B cell (primary cell): ENCODE measurements at regions not wholly inside any gene's neighbourhood (a gene's known extent, or its start where the extent isn't known, plus 50 kb on each side); places are given as distances from the start of the nearest gene placed in this dataset.

ENCODE experiments used
- ATAC-seq: fragments of 200-7000 bp; cut with Tn5 transposase; one replicate; pipeline ENCODE4 v1.10.0; 2021; ENCODE audit warnings: low read depth, mild to moderate bottlenecking, moderate number of reproducible peaks, moderate library complexity
- CTCF ChIA-PET: fragments of 350-600 bp; sonication (Branson Sonifier 250); formaldehyde crosslinking; loops from one replicate; lab custom pipeline; 2021; ENCODE audit warnings: antibody characterized with exemption, inconsistent platforms; lab: Charles Lee
- POLR2A ChIA-PET: fragments of 350-600 bp; sonication (Branson Sonifier 250); formaldehyde crosslinking; loops from one replicate; lab custom pipeline; 2021; ENCODE audit warnings: antibody characterized with exemption; lab: Charles Lee
- DNase-seq: peaks from one replicate; pipeline ENCODE4 v3.0.0; 2013
- H2AFZ ChIP-seq: 2 replicates; pipeline ENCODE4 v1.6.1; 2012; ENCODE audit warnings: mild to moderate bottlenecking, low read depth, low read length; ENCODE audit not compliant: insufficient read depth, poor library complexity, severe bottlenecking
- H3K27ac ChIP-seq, 2 donors: 1 replicate in 1 of 2; 2 replicates in 1 of 2; pipeline ENCODE4 v1.5.1; 2012 to 2013; ENCODE audit warnings: low read length in 2 of 2, mild to moderate bottlenecking in 2 of 2, moderate library complexity in 1 of 2
- H3K27me3 ChIP-seq, 4 experiments: fragments of 200-600 bp in 1 of 4; sonication (generic) in 1 of 4; replicated peaks in 1 of 4; 1 replicate in 2 of 4; 2 replicates in 2 of 4; pipeline versions ENCODE4 v1.6.1 to v1.7.0; 2013 to 2016; ENCODE audit warnings: low read length in 3 of 4, mild to moderate bottlenecking in 2 of 4, mixed read lengths in 1 of 4, moderate library complexity in 1 of 4; ENCODE audit not compliant: insufficient read depth in 4 of 4, control insufficient read depth in 3 of 4; ENCODE audit errors: control extremely low read depth in 1 of 4
- H3K36me3 ChIP-seq, 2 experiments: replicated peaks in 1 of 2; 1 replicate in 1 of 2; 2 replicates in 1 of 2; pipeline versions ENCODE4 v1.6.1 to v1.7.1; 2013; ENCODE audit warnings: low read length in 1 of 2; ENCODE audit not compliant: insufficient read depth in 2 of 2, control insufficient read depth in 1 of 2; ENCODE audit errors: control extremely low read depth in 1 of 2, extremely low read depth in 1 of 2
- H3K4me1 ChIP-seq, 2 donors: fragments of 200-600 bp in 1 of 2; sonication (generic) in 1 of 2; 1 replicate in 1 of 2; 2 replicates in 1 of 2; pipeline versions ENCODE4 v1.5.1 to v1.6.1; 2013 to 2017; ENCODE audit warnings: low read length in 2 of 2; ENCODE audit not compliant: control insufficient read depth in 2 of 2, insufficient read depth in 2 of 2
- H3K4me2 ChIP-seq: replicated peaks from 2 replicates; pipeline ENCODE3; 2012; ENCODE audit warnings: mild to moderate bottlenecking, low read depth, low read length; ENCODE audit not compliant: poor library complexity, severe bottlenecking
- H3K4me3 ChIP-seq, 5 experiments: fragments of 200-600 bp in 1 of 5; sonication (generic) in 1 of 5; 1 replicate in 3 of 5; 2 replicates in 2 of 5; pipeline versions ENCODE4 v1.5.1 to v1.7.0; 2011 to 2016; ENCODE audit warnings: low read length in 4 of 5, mild to moderate bottlenecking in 4 of 5, low read depth in 2 of 5, control low read depth in 1 of 5, moderate library complexity in 1 of 5; ENCODE audit not compliant: insufficient read depth in 1 of 5; ENCODE audit errors: control extremely low read depth in 1 of 5, extremely low read depth in 1 of 5
- H3K79me2 ChIP-seq: fragments of 200-600 bp; sonication (generic); one replicate; pipeline ENCODE4 v1.6.0; 2016; ENCODE audit warnings: low read length; ENCODE audit not compliant: control insufficient read depth, insufficient read depth
- H3K9ac ChIP-seq: fragments of 200-600 bp; sonication (generic); 2 replicates; pipeline ENCODE4 v1.6.1; 2017; ENCODE audit warnings: mild to moderate bottlenecking, low read length, moderate library complexity
- H3K9me3 ChIP-seq, 3 donors: one replicate each; pipeline versions ENCODE4 v1.6.1 to v1.7.1; 2013; ENCODE audit warnings: low read length in 2 of 3; ENCODE audit not compliant: control insufficient read depth in 2 of 3, insufficient read depth in 1 of 3; ENCODE audit errors: control extremely low read depth in 1 of 3
- H4K20me1 ChIP-seq: 2 replicates; pipeline ENCODE4 v1.6.0; 2012; ENCODE audit warnings: mild to moderate bottlenecking, low read length; ENCODE audit not compliant: insufficient read depth, control insufficient read depth, poor library complexity, severe bottlenecking
- H3K27ac Mint-ChIP-seq: one replicate; pipeline ENCODE4 v1.8.0; 2021; ENCODE audit warnings: mixed read lengths
- H3K27me3 Mint-ChIP-seq: one replicate; pipeline ENCODE4 v1.8.0; 2021; ENCODE audit warnings: mixed read lengths
- H3K4me1 Mint-ChIP-seq: one replicate; pipeline ENCODE4 v1.8.0; 2021; ENCODE audit warnings: mixed read lengths
- H3K4me3 Mint-ChIP-seq: one replicate; pipeline ENCODE4 v1.8.0; 2021; ENCODE audit warnings: mixed read lengths
- H3K9me3 Mint-ChIP-seq: one replicate; pipeline ENCODE4 v1.8.0; 2022; ENCODE audit warnings: mixed read lengths; ENCODE audit not compliant: insufficient read depth
- CTCF ChIP-seq: fragments of 200-600 bp; IDR thresholded peaks from one replicate; pipeline ENCODE4 v1.8.0; 2022; ENCODE audit warnings: antibody characterized with exemption, mild to moderate bottlenecking
- EZH2 ChIP-seq: IDR thresholded peaks from 2 replicates; pipeline ENCODE4 v1.6.1; 2012; ENCODE audit warnings: borderline replicate concordance, low read depth, mild to moderate bottlenecking, moderate library complexity, low read length; ENCODE audit not compliant: insufficient read depth, poor library complexity, severe bottlenecking
- WGBS: methylation state at CpG from one replicate; pipeline ENCODE4 v1.1.5; 2013; ENCODE audit warnings: missing lambda C conversion rate; ENCODE audit not compliant: insufficient coverage; 5-methylcytosine and 5-hydroxymethylcytosine counted together
- intact Hi-C: fragments of 100-400 bp; cut with micrococcal nuclease; formaldehyde crosslinking; loops from one replicate; pipeline ENCODE4 v1.10.0; 2022

- Histone ChIP-seq H3K27me3 (no peaks in the 10 kb centered on the region), H3K4me2 (no peak overlapping the region), H3K36me3 (no peaks in the 10 kb centered on the region), H3K9ac (no peak overlapping the region), H3K79me2 (no peaks in the 10 kb centered on the region), H3K4me1 (no peaks in the 10 kb centered on the region), H3K9me3 (peaks cover 0 to 22% (median 0%) of the 10 kb centered on the region in 3 donors), H4K20me1 (no peaks in the 10 kb centered on the region), H2AFZ (no peak overlapping the region), H3K27ac (no peak overlapping the region), H3K4me3 (no peak overlapping the region)
- POLR2A ChIA-PET = no interaction called here
- Mint-ChIP-seq H3K27me3 (no peaks in the 10 kb centered on the region), H3K4me1 (no peaks in the 10 kb centered on the region), H3K27ac (no peak overlapping the region), H3K9me3 (no peaks in the 10 kb centered on the region), H3K4me3 (no peak overlapping the region)
- intact Hi-C loops = no loop called here
- CTCF ChIA-PET = no interaction called here
- 62% methylated on average over 15 of the region's 15 CpGs for WGBS
- TF ChIP-seq CTCF (no peak), EZH2 (no peak)
- DNase-seq = no peak
- no peak for ATAC-seq
These were observed 242.6 kb downstream of the GLRX3 start for GRCh38 chr10:130378556-130379400.

- DNase-seq (no peak), ATAC-seq (no peak)
- ChIA-PET POLR2A (no interaction called here), CTCF (no interaction called here)
- Histone ChIP-seq H3K9me3 (peaks cover 0 to 24% (median 0%) of the 10 kb centered on the region in 3 donors), H4K20me1 (no peaks in the 10 kb centered on the region), H3K36me3 (no peaks in the 10 kb centered on the region), H3K79me2 (no peaks in the 10 kb centered on the region), H3K4me1 (no peaks in the 10 kb centered on the region), H3K4me3 (no peak overlapping the region), H3K27me3 (no peaks in the 10 kb centered on the region), H3K9ac (no peak overlapping the region), H2AFZ (no peak overlapping the region), H3K27ac (no peak overlapping the region), H3K4me2 (no peak overlapping the region)
- no peaks in the 10 kb centered on the region for H3K4me1 Mint-ChIP-seq
- TF ChIP-seq EZH2 (no peak), CTCF (no peak)
- WGBS = 53% methylated on average over 3 of the region's 6 CpGs
- intact Hi-C loops = no loop called here
- H3K9me3 Mint-ChIP-seq = peaks cover 7% of the 10 kb centered on the region
- H3K27me3 Mint-ChIP-seq = no peaks in the 10 kb centered on the region
- H3K4me3 Mint-ChIP-seq = no peak overlapping the region
- no peak overlapping the region for H3K27ac Mint-ChIP-seq
These were observed 243.9 kb downstream of the GLRX3 start for GRCh38 chr10:130380056-130380455.
